Stimulated activated CD4-positive, alpha-beta T cell treated with anti-CD3 and anti-CD28 coated beads, TNF-alpha, amount 100 ng/mL, for 1 hour (primary cell): ENCODE measurements at regions not wholly inside any gene's neighbourhood (a gene's known extent, or its start where the extent isn't known, plus 50 kb on each side); places are given as distances from the start of the nearest gene placed in this dataset.
"Not testable (repeated sequence)": the region's sequence is repeated elsewhere in the genome, so short reads cannot be mapped to it uniquely, and the experiment has no call there.

Source experiments
- DNase-seq, 3 donors: peaks; one replicate each; pipeline ENCODE4 v3.0.0-alpha.2; 2020; ENCODE audit warnings: low read depth in 3 of 3, low spot score in 1 of 3

DNA sequence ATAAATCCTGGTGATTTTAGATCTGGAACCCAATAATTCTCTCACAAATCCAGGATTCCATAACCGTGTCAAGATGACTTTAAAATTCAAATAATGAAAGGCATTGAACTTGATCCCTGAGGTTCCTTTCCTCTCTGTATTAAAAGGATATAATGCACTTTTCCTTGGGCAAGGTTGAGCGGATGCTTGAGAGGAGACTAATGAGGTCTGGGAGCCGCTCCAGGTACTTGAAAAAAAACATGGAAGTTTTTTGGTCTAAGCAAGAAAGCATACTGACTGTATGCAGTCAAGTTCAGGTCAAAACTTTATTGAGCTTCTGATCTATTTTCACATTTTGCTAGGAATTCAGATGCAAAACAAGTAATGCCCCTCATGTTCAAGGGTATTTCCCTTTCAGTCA lies 318.5 kb downstream of the RAD51AP2 start:
- no peak for DNase-seq

DNA sequence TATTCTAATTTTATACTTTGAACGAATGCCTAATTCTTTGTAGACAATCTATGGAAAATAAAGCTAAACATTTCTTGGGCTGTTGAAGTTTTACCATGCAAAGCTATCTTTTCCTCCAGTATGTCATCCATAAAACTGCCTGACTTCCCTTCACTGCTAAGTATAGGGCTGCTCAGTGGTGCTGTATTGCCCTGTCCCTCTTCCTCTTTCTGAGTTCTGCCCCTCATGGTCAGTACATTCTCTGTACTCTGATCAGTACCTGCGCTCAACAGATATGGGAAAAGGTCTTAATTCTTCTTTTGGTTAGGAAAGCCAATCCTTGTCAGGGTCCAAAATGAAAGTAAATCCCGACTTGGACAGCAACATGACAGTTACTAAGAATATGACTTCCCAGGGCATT lies 321.9 kb downstream of the RAD51AP2 start:
- DNase-seq, result no peak

DNA sequence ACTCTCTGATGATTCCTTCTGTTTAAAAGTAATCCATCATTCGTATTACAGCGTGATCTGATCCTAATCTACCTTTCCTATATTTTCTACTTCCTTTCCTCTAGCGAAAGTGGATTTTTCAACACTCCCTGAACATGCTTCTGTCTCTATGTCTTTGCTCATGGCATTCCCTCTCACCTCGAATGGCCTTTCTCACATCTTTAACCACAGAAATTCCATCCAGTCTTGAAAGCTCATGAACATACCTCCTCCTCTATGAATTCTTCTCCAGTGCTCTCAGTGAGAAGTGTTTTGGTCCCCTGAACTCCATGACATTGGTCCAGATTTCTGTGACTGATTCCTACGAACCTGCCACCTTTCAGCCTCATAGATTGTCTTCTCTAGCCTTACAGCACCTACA lies 323.2 kb downstream of the RAD51AP2 start:
- no peak for DNase-seq

DNA sequence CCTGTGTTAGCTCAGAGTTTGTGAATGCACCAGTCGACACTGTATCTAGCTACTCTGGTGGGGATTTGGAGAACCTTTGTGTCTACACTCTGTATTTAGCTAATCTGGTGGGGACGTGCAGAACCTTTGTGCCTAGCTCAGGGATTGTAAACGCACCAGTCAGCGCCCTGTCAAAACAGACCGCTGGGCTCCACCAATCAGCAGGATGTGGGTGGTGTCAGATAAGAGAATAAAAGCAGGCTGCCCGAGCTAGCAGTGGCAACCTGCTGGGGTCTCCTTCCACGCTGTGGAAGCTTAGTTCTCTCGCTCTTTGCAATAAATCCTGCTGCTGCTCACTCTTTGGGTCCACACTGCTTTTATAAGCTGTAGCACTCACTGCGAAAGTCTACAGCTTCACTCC lies 324.2 kb downstream of the RAD51AP2 start:
- DNase-seq, result no peak

DNA sequence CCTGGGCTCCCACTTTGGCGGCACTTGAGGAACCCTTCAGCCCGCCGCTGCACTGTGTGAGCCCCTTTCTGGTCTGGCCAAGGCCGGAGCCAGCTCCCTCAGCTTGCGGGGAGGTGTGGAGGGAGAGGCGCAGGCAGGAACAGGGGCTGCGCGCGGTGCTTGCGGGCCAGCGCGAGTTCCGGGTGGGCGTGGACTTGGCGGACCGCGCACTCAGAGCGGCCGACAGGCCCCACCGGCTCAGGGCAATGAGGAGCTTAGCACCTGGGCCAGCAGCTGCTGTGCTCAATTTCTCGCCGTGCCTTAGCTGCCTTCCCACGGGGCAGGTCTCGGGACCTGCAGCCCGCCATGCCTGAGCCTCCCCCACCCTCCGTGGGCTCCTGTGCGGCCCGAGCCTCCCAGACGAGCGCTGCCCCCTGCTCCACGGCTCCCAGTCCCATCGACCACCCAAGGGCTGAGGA lies 324.8 kb downstream of the RAD51AP2 start:
- DNase-seq, result not testable (repeated sequence)

DNA sequence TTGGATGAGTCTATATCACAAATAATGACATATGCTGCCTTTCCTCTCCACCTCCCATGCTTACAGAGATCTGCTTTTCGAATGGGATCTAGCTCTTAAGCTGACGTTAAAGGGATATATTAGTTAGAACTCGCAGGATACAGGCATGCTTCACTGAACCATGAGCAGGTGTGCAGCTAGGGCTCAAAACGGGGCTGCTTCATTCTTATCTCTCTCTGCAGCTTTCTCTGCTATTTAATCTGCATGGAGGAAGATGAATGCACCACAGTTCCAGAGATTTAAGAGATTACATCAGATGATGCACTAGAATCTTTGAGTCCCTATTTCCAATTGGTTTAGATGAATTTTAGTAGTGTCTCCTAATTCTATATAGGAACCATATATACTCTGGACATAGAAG lies 327.0 kb downstream of the RAD51AP2 start:
- no peak for DNase-seq

DNA sequence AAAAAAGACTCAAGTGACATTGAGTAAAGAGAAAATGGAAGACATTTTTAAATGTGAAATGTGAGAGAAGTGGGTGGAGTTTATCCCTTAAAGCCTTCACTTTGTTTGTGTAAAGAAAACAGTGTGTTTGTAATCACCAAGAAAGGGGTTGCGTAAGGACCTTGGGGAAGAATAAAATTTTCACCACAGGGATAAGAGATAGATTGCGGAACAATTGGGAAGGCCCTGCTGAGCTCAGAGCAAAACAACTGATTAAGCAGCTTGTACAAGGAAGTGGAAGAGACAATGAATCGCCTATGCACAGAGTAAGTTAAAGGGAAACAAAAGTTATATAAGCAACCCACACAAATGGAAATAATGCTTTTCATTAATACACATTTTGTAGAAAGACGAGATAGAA lies 327.7 kb downstream of the RAD51AP2 start:
- DNase-seq, result no peak

DNA sequence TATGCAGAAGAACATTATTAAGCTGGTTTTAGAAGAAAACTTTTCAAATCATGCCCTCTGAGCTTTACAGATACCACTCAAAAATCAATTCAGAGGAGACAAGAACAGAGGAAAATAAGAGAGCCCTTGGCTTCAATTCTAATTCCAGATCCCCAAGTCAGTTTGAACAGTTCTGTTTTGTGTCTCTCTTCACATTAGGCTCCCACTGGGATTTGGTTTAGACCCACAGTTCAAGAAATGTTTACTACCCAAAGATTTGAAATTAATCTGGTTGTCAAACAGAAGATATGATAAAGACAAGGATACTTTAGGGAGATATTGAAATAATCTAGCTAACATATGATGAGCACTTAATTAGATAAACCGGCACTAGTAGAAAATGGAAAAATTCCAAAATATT lies 329.5 kb downstream of the RAD51AP2 start:
- DNase-seq, result no peak

DNA sequence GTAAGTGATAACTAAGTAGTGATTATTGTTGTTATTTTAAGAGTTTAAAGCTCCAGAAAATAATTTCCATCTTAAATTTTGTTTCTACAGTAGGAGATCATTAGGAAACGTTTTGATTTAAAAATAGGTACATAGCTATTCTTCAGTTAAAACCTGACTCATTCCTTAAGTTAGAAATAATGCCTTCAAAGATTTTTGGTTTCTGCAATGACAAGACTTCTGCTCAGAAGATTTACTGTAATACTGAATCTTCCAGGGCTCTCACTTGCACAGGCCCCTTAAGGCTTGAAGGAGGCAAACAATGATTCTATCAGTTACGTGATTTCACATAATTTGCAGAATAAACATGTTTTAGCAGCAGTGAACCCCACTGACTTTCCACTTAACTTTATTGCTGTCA lies 333.7 kb downstream of the RAD51AP2 start:
- no peak for DNase-seq

DNA sequence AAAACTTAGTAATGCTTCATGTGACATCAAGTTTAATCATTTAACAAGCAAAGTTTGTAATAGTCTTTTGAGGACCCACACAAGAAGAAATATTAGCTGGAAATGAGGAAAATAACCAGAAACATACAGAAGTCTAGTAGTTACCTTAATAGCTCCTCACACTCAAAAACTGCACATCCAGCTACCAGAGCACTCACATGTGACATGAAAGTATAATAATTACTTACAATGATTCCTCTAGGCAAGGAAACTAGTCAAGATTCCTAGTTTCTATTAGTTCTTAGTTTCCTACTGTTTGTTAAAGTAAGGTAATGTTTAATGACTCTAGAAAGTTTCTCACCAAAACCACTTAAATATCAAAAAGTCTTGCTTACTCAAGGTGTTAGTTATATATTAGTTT lies 335.8 kb downstream of the RAD51AP2 start:
- no peak for DNase-seq

DNA sequence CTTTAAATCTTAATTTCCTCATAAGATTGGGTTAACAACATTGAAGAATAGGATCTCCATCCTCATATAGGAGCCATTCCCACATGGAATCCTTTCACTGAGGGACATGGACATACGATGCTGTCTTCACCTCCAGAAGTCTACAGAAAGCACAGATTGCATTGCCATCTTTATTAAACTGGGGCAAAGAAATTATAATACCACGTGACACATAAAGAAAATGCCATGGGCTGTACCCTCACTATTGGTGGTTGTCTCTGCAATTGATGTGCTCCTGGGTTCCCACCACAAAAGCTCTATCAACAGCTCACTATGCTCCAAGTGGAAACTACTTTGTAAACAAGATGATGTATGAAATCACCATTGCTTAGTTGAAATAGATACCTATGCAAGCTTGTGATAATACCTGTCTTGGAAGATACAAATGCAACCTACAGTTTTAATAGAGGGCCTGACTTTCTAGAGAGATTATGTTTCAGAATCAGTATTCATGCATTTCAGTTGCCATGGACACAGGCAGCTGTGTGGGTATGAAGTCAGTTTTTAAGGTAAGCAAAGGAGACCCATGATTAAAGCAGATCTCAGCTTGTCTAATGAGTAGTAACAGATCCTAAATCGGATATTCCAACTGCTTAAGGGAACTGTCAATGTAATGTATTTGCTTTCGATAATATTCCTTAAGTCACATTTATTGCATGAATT lies 337.0 kb downstream of the RAD51AP2 start:
- DNase-seq, result no peak

DNA sequence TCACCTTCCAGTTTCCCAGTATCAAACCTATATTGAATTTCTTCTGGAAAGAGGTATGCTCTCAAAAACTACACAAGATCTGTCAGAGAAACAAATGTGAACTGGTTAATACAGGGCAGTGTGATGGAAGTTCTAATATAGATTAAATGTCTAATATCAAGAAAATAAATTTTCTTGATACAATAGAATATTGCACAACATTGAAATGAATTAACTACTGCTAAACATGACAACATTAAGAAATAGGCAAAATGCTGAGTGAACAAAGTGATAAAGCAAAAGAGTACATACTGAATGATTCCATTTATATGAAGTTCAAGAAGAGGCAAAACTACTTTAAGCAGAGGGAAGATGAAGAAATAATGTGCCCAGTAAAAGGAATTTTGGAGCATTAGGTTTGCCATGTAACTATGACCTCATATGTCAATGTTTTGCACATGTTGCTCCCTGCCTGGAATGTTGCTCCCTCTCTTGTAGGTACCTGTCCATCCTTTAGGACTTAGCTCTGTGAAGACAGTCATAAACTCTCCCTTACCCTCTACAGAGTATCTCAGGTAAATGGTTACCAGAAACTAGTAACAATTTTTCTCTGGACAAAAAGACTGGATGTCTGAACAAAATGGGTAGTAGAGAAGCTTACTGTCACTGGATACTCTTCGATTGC lies 339.0 kb downstream of the RAD51AP2 start:
- DNase-seq, result no peak

DNA sequence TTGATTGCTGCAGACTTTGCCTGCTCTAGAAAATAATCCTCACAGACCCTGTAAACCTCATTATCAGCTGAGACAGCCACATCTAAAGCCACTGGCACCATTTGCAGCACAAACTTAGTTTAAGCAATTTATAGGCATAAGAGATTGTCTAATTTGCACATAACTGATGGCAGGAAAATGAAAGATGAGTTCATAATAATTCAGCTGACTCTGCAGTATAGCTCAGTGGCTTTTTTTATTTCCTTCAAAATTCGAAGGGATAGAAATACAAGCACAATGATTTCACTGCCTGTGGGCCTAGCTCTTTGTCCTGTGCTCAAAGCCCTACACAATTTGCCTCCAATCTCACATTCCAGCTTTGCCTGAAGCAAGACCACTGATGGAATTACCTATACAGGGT lies 341.2 kb downstream of the RAD51AP2 start:
- DNase-seq, result no peak

DNA sequence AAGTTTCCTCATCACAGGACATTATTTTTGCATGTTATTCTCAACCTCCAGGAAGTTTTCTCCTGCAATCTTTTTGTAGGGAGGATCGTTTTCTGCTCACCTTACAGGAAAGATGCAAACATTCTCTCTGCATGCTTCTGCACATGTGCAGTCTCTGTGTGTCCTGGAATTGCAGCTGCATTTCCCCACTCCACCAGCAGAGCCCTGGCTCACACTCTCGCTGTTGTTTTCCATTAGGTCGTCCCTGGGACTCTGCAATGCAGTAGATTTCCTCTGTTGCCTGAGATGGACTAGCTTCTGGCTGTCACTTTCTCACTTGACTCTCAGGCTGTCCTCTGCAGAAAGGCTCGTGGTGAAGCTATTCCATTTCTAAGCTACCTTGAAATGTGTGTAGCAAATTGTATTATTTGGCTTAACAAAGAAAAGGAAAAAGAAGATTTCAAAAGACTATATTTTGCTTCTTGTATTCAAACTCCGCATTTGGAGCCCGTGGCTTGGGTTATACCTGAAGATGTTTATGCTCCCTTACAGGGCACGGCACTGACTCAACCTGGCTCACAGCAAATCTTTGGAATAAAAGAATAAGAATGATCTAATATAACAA lies 346.7 kb downstream of the RAD51AP2 start:
- DNase-seq, result no peak

DNA sequence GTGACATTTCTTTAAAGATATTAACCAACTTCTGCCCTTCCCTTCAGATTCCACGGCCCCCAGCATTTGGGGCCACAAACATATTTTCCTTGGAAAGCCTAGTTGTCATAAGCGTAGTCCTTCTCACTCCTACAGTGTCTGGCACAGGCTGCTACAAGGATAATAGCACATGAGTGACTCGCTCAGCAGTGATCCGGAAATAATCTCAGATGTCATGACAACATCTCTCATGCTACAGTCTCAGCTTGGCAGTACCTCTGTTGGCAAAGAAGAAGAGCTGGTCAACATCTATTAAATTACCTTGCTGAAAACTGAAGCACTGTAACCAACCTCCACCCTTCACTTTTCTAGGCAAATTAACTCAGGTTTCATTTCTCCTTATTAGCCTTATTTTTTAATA lies 351.7 kb downstream of the RAD51AP2 start:
- DNase-seq, result no peak

DNA sequence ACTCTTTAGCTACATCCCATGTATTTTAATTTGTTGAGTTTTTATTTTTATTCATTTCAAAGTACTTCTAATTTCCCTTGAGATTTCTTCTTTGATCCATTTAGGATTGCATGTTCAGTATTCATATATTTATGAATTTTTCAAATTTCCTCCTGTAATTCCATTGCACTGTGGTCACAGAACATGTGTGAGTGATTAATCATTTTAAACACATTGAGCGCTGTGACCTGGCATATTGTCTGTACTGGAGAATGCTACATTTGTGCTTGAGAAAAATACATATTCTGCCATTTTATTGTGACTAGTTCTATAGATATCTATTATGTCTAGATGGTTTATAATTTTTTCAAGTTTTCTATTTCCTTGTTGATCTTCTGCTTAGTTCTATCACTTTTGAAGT lies 353.7 kb downstream of the RAD51AP2 start:
- DNase-seq, result no peak

DNA sequence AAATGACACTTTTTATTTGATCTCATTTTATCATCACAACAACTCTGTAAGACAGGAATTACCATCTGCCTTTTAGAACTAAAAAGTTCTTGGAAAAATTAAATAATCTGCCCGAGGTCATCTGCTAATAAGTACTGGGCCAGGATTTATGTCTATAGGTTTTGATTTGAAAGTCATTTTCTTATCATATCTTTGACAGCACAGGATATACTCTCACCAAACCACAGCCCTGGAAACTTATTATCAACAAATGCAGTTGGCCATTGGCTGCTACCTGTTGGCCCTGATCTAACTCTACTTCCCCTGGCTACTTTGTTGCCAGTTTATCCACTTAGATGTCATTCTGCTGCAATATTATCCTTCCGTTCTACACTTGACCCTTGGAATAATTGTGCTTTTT lies 354.6 kb downstream of the RAD51AP2 start:
- DNase-seq, result no peak

DNA sequence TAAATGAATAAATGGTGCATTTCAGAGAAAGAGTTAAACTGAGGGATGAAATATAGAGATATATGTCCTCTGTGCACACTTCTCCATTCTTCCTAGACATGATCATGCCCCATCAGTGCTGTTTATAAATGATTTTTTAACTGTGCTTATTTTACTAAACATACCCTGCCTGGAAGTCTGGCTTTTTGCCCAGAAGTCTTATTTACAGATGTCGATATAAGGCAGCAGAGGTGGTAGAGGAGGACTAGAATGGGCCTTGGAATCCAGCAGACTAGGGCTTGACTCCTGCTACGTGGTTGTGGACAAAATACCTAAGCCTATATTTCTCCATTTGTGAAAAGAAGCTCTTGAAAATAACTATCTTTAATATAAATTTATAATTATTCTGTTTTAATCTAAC lies 355.5 kb downstream of the RAD51AP2 start:
- DNase-seq, result no peak

DNA sequence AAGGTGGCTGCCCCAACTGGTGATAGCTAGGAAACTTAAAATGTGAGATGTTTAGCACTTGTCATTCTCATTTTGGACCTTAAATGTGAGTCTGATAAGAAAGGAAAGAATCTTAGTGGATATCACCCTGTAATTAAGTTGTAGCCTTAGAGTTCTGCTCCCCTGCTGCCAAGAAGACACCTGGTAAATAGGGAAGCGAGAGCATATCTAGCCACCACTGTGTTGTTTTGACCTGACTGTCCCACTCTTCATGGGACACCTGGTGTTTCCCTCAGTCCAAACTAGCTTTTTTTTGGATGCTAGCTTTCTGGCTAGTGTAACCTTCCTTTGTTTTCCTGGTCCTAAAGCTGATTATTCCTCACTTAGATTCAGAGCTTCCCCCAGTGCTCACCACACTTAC lies 357.6 kb downstream of the RAD51AP2 start:
- no peak for DNase-seq

DNA sequence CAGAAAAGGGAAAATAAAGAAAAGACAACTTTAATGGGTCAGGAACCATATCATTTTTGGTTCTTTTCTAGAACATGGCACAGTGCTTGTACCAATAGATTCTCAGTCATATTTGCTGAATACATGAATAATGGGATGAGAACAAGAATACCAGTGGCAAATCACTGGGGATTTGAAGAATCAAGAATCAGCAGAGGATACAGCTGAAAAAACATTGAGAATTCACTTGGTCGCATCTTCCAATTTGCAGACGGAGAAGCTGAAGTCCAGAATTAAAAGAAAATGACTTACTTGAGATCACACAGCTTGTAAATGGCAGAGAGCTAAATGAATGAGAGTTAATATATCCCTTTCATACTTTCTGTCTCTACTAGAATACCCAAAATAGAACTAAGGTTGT lies 362.2 kb downstream of the RAD51AP2 start:
- no peak for DNase-seq

DNA sequence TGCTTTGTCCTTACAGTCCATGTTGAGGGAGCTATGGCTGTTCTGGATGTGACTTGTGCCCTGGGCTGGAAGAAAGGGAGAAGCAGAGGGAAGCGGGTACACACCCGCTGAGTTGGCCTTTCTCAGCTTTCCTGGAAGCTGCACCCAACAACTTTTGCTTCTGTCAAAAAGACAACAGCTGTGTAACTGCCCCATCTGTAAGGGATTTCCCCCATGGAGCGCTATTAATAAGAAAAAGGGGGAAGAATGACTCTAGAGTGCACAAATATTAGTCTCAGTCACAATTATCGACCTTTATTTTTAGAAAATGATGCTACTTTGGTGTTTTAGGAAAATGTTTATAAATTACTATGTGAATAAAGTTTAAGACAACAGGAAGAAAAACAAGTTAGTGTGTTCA lies 368.3 kb downstream of the RAD51AP2 start:
- DNase-seq, result no peak

DNA sequence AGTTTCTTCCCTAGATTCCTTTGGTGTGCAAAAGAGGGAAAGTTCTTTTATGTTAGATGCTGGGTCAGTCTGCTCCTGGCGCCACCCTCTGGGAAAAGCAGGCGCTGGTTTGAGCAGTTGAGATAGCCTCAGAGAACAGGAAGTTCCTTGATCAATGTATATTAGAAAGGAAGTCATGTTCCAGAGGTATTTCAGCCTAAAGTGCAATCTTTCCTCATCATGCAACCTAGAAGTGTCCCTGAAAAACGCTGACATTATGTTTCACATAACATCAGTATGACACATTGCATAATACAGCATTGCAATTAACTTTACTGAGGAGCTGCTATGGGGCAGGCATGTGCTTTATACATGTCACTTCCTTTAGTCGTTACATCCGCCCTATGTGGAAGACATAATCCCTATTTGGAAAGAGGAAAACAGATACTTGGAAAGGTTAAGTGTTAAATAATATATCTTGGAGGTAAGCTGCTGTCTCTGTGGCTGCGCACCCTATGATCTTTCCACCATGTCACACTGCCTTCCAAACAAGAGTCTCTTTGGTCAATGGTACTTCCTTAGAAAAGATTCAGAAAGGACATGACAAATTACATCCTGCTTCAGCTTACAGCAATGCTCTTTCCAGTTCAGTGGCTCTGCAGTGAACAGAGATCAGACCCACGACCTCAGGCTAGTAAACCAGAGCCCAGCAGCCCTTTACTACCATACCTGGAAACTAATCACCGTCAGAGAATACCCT lies 369.7 kb downstream of the RAD51AP2 start:
- no peak for DNase-seq
